Stimulated activated CD4-positive, alpha-beta T cell treated with anti-CD3 and anti-CD28 coated beads, Interleukin-1b, Interleukin-23, amount 100 ng/mL, for 24 hours (primary cell): ENCODE measurements at regions not wholly inside any gene's neighbourhood (a gene's known extent, or its start where the extent isn't known, plus 50 kb on each side); places are given as distances from the start of the nearest gene placed in this dataset.

Experiments used
- DNase-seq, 4 experiments: peaks; one replicate each; pipeline ENCODE4 v3.0.0-alpha.2; 2020; ENCODE audit warnings: low read depth in 4 of 4, low spot score in 1 of 4

DNA sequence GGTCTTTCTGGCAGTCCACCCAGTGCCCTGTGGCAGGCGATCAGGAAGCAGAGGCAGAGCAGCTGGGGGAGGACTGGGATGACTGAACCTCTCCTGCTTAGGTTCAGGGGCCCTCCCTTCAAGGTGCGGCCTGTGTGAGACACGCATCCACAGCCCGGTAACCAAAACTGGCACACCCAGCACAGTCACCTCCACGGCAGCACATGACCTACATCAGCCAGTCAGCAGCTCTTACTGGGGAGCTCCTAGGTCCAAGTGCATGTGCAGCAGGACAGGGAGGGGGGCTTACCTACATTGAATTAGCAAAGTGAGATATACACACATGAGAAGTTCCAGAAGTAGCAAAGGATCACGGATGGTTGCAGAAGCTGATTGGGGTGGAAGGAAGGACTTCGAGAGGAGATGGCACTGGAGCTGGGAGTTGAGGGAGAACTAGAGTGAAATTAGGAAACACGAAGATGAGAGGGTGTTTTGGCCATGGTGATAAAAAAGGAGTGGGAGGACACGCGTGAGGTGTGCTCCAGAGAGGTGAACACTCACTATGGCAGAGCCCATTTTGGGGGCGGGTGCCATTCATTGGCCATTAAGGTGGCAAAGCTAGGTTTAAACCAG, 51.4 kb upstream of the IRF2BP2 start:
- DNase-seq = no peak

DNA sequence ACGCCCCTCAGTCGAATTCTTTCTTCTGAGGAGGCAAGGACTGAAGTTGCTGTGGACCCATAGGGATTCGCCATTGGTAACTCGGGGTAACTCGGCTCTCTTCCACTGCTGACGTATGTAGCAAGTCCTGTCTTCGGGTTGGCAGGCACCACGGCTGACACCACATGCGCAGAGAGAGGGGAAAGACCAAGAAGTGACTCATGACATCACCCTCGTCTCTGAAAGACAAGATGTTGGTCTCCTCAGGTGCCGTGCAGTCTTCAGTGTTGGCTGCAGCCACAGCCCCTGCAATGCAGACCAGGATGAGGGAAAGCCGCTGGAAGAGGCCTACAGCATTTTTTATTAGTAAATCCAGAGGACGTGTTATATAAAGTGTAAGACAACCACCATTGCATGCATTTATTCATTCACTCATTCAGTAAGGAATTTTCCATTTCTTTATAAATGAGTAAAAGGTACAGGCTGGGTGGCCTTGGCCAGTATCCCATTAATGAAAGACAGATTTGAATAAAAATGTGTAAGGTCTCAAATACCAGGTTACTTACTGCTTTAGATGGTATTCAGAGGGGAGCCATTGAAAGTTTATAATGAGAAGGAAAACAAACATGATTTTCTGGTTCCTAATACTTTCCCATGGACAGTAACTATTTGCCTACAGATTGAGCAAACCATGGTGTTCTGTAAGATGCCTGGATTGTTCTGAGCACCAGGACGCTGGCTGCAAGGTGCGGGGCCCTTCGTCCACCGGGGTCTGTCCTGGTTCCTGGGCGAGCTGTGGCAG, 50.7 kb upstream of the IRF2BP2 start:
- DNase-seq = no peak
